IPS-15b (cell line): ENCODE measurements at regions not wholly inside any gene's neighbourhood (a gene's known extent, or its start where the extent isn't known, plus 50 kb on each side); places are given as distances from the start of the nearest gene placed in this dataset.

ENCODE experiments used
- H3K27me3 ChIP-seq: one replicate; pipeline ENCODE4 v1.6.1; 2013; ENCODE audit warnings: low read length; ENCODE audit not compliant: control insufficient read depth, insufficient read depth
- H3K36me3 ChIP-seq: one replicate; pipeline ENCODE4 v1.6.1; 2013; ENCODE audit warnings: low read length; ENCODE audit not compliant: control insufficient read depth, insufficient read depth
- H3K4me1 ChIP-seq: one replicate; pipeline ENCODE4 v1.6.1; 2013; ENCODE audit warnings: mild to moderate bottlenecking, low read length; ENCODE audit not compliant: control insufficient read depth, insufficient read depth
- H3K4me3 ChIP-seq: one replicate; pipeline ENCODE4 v1.5.1; 2013; ENCODE audit warnings: low read depth, low read length
- H3K9ac ChIP-seq: one replicate; pipeline ENCODE4 v1.6.1; 2013; ENCODE audit warnings: low read depth, mild to moderate bottlenecking, low read length
- H3K9me3 ChIP-seq: one replicate; pipeline ENCODE4 v1.6.1; 2013; ENCODE audit warnings: mild to moderate bottlenecking, low read length; ENCODE audit not compliant: control insufficient read depth, insufficient read depth

- H3K4me3 ChIP-seq: no peak overlapping the region
- H3K9ac ChIP-seq: no peak overlapping the region
- H3K9me3 ChIP-seq: peaks cover 3% of the 10 kb centered on the region
- no peaks in the 10 kb centered on the region for H3K36me3 ChIP-seq
- H3K4me1 ChIP-seq: no peaks in the 10 kb centered on the region
- no peaks in the 10 kb centered on the region for H3K27me3 ChIP-seq
These were observed 262.3 kb downstream of the TAF11L14 start for GRCh38 chr5:17896605-17897004.

DNA sequence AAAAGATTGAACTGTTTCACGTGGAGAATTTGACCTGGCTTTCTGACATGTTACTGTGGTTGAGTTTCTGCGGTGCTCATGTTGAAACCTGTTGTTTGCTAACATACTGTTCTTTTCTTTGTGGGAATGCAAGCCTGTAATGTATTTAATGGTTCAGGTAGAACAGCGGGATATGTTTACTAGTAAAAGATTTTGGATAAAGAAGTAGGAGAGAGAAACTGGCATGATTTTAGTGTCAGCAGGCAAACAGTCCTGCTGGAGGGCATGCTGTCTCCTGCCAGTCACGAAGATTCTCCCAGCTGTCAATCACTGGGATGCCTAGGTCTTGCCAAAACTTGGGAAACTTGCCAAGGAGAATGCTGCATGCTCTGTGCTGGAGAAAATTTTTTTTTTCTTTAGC is 263.5 kb downstream of the TAF11L14 start:
- Histone ChIP-seq H3K9me3 (peaks cover 2% of the 10 kb centered on the region), H3K4me3 (no peak overlapping the region), H3K4me1 (no peaks in the 10 kb centered on the region), H3K27me3 (no peaks in the 10 kb centered on the region), H3K9ac (no peak overlapping the region), H3K36me3 (no peaks in the 10 kb centered on the region)

DNA sequence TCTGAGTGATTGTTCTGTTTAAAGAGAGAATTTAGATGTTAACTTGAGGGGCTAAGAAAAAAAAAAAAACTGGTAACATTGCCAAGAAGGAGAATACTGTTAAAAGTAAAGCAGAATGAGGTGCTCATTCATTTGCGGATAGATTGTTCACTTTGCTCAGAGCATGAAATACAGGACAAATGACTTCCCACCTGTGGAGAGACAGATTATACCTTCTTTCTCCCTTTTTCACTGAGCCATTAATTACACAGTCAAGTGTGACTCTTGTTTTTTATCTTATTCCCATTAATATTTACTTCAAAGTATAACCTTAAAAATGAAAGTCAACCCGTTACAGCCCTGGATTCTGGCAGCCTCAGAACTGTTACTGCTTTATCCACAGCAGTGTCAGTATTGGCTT is 264.5 kb downstream of the TAF11L14 start:
- no peak overlapping the region for H3K9ac ChIP-seq
- H3K27me3 ChIP-seq: no peaks in the 10 kb centered on the region
- H3K4me3 ChIP-seq: no peak overlapping the region
- no peaks in the 10 kb centered on the region for H3K9me3 ChIP-seq
- no peaks in the 10 kb centered on the region for H3K4me1 ChIP-seq
- no peaks in the 10 kb centered on the region for H3K36me3 ChIP-seq

GRCh38 chr5:17907094-17907493 is 272.8 kb downstream of the TAF11L14 start:
- Histone ChIP-seq H3K4me3 (no peak overlapping the region), H3K9me3 (no peaks in the 10 kb centered on the region), H3K9ac (no peak overlapping the region), H3K27me3 (no peaks in the 10 kb centered on the region), H3K36me3 (no peaks in the 10 kb centered on the region), H3K4me1 (no peaks in the 10 kb centered on the region)

DNA sequence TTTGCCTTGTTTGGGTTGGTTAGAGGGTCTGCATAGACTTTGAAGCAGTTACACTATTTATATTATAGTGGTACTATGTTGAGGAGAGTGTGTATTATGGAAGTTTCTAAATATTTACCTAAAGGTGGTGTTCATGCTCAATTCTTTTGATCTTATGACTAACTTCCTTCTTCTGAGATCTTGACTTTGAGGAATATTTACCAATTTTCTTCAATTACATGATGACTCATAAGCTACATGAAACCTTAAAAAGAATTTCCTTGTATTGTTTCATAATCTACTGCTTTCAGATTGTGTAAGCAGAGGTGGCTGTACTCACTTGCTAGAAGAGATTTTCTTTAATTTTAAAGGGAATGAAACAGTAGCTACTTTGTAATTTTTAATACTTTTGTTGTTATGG is 276.1 kb downstream of the TAF11L14 start:
- no peak overlapping the region for H3K9ac ChIP-seq
- H3K36me3 ChIP-seq: no peaks in the 10 kb centered on the region
- no peaks in the 10 kb centered on the region for H3K4me1 ChIP-seq
- H3K4me3 ChIP-seq: no peak overlapping the region
- H3K9me3 ChIP-seq: no peaks in the 10 kb centered on the region
- H3K27me3 ChIP-seq: no peaks in the 10 kb centered on the region

GRCh38 chr5:17912794-17913193 is 278.5 kb downstream of the TAF11L14 start:
- H3K4me1 ChIP-seq: no peaks in the 10 kb centered on the region
- H3K27me3 ChIP-seq: no peaks in the 10 kb centered on the region
- no peaks in the 10 kb centered on the region for H3K36me3 ChIP-seq
- H3K9me3 ChIP-seq: no peaks in the 10 kb centered on the region
- no peak overlapping the region for H3K9ac ChIP-seq
- H3K4me3 ChIP-seq: no peak overlapping the region

DNA sequence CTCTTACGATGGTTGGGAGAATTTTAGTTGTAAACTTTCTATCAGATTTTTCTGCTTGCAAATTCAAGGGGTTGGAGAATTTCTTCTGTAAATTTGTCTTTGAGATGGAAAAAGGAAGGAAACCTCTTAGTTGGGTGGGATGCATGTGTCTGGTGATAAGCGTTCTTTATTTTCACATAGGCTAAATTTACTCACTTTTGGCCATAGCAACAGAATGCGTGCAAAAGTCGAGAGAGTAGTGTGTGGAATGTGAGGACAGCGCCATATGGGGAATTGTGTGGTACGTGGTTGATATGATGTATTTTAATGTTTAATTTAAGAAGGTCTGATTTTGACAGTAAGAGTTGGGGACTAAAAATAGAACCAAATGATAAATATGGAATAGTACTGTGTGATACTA is 282.2 kb downstream of the TAF11L14 start:
- Histone ChIP-seq H3K4me3 (no peak overlapping the region), H3K9me3 (no peaks in the 10 kb centered on the region), H3K9ac (no peak overlapping the region), H3K36me3 (no peaks in the 10 kb centered on the region), H3K4me1 (peaks cover 3% of the 10 kb centered on the region), H3K27me3 (no peaks in the 10 kb centered on the region)

- no peaks in the 10 kb centered on the region for H3K27me3 ChIP-seq
- H3K4me1 ChIP-seq: peaks cover 3% of the 10 kb centered on the region
- no peak overlapping the region for H3K9ac ChIP-seq
- H3K36me3 ChIP-seq: no peaks in the 10 kb centered on the region
- H3K4me3 ChIP-seq: no peak overlapping the region
- H3K9me3 ChIP-seq: no peaks in the 10 kb centered on the region
These were observed 283.2 kb downstream of the TAF11L14 start for GRCh38 chr5:17917465-17917864.

DNA sequence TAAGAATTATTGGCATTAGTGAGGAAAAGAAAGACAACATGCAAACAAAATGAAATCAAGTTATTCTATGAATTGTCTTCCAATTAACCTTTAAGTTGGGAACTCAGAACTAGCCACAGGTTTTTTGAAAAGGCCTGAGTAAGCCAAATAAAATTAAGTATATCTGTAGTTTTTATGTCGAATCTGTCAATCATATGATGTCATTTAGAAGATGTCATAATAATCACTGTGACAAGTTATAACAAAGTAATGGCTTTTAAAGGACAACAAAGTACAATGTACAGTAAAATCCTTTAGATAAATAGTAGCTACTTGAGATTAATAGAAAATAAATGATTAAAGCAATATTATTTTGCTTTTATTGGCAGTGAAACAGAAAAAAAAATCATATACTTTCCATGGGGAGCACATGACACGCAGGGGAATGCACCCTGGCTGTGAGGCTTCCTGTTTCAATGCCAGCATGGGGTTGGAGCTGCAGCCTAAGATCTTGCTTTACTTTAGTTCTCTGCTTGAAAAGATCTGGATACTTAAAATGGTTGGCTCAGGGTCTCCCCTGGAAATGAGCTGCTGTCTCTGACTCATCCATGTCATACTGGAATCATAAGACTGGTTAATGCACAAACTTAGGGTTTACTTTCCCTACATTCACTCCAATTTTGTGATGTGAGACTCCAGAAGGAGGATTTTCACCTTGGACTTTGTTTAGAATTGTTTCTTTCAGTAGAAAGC is 284.3 kb downstream of the TAF11L14 start:
- Histone ChIP-seq H3K36me3 (no peaks in the 10 kb centered on the region), H3K27me3 (no peaks in the 10 kb centered on the region), H3K9ac (no peak overlapping the region), H3K4me1 (peaks cover 3% of the 10 kb centered on the region), H3K4me3 (no peak overlapping the region), H3K9me3 (no peaks in the 10 kb centered on the region)

- Histone ChIP-seq H3K36me3 (no peaks in the 10 kb centered on the region), H3K9ac (no peak overlapping the region), H3K4me3 (no peak overlapping the region), H3K27me3 (no peaks in the 10 kb centered on the region), H3K4me1 (no peaks in the 10 kb centered on the region), H3K9me3 (no peaks in the 10 kb centered on the region)
These were observed 291.0 kb downstream of the TAF11L14 start for GRCh38 chr5:17925276-17925675.

DNA sequence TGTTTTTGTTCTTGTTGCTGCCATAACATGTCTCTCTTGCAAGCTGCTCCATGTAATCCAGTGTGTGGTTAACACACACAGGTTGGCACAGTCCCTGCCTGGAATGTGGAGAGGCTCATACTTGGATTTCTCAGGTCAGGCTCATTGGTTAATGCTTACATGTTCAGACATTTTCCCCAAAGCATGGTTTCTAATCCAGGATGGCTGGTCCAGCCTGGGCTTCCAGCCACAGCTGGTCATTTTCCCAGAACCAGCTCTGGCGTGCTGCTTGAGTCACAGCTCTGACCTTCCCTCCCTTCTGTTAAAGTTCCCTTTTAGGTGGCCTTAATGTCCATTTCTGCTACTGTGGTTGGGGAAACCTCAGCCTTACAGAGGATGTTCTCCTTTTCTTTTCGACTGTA is 294.3 kb downstream of the TAF11L14 start:
- no peaks in the 10 kb centered on the region for H3K27me3 ChIP-seq
- H3K4me3 ChIP-seq: no peak overlapping the region
- no peaks in the 10 kb centered on the region for H3K9me3 ChIP-seq
- no peaks in the 10 kb centered on the region for H3K36me3 ChIP-seq
- no peak overlapping the region for H3K9ac ChIP-seq
- H3K4me1 ChIP-seq: no peaks in the 10 kb centered on the region

- no peaks in the 10 kb centered on the region for H3K27me3 ChIP-seq
- H3K4me3 ChIP-seq: no peak overlapping the region
- H3K9ac ChIP-seq: no peak overlapping the region
- H3K9me3 ChIP-seq: no peaks in the 10 kb centered on the region
- no peaks in the 10 kb centered on the region for H3K4me1 ChIP-seq
- H3K36me3 ChIP-seq: no peaks in the 10 kb centered on the region
These were observed 294.9 kb downstream of the TAF11L14 start for GRCh38 chr5:17929171-17929570.
